ENCODE measurements at regions not wholly inside any gene's neighbourhood (a gene's known extent, or its start where the extent isn't known, plus 50 kb on each side); places are given as distances from the start of the nearest gene placed in this dataset.

GRCh38 chr2:198973181-198973580 lies 484.6 kb downstream of the SATB2 start (continued):
- no peak for TF ChIP-seq KAT7 (CRISPR knock-in tag; IDR thresholded peaks at IDR 0.05; ENCODE audit: borderline replicate concordance)
- no peak for TF ChIP-seq CTCF (IDR thresholded peaks at IDR 0.05)
- TF ChIP-seq AR (CRISPR knock-in tag; IDR thresholded peaks at IDR 0.05), result no peak
- no peak for TF ChIP-seq STAT6 (CRISPR knock-in tag; conservative IDR thresholded peaks at IDR 0.05; ENCODE audit: low read depth)
- no peak for TF ChIP-seq ZNF396 (CRISPR knock-in tag; IDR thresholded peaks at IDR 0.05; ENCODE audit: borderline replicate concordance)

GRCh38 chr2:198968545-198968944 lies 489.2 kb downstream of the SATB2 start:
- ATAC-seq, result no peak
- Mint-ChIP-seq H3K4me1 (peaks cover 6% of the 10 kb centered on the region), H3K36me3 (no peaks in the 10 kb centered on the region), H3K9me3 (peaks cover under 1% of the 10 kb centered on the region; the same call in 1 of the 2 replicates), H3K4me3 (no peak overlapping the region), H3K27ac (no peak overlapping the region), H3K27me3 (ENCODE audit: low read depth) (no peaks in the 10 kb centered on the region)
- TF ChIP-seq NR3C1 (CRISPR knock-in tag; conservative IDR thresholded peaks at IDR 0.05; ENCODE audit: low read depth) (no peak), JAZF1 (CRISPR knock-in tag; IDR thresholded peaks at IDR 0.05) (no peak), ATF1 (CRISPR knock-in tag; IDR thresholded peaks at IDR 0.05) (no peak), PRDM15 (CRISPR knock-in tag; IDR thresholded peaks at IDR 0.05) (no peak), SP1 (CRISPR knock-in tag; conservative IDR thresholded peaks at IDR 0.05) (no peak), ELF4 (CRISPR knock-in tag; IDR thresholded peaks at IDR 0.05; ENCODE audit: low read depth) (no peak), MLX (CRISPR knock-in tag; IDR thresholded peaks at IDR 0.05) (no peak), ATF2 (CRISPR knock-in tag; IDR thresholded peaks at IDR 0.05; ENCODE audit: borderline replicate concordance, low read depth) (no peak), ETV6 (CRISPR knock-in tag; IDR thresholded peaks at IDR 0.05) (no peak), CREB1 (CRISPR knock-in tag; IDR thresholded peaks at IDR 0.05) (no peak), ZNF425 (CRISPR knock-in tag; conservative IDR thresholded peaks at IDR 0.05) (no peak), GTF2I (CRISPR knock-in tag; conservative IDR thresholded peaks at IDR 0.05) (no peak)
- DNase-seq (ENCODE audit: low spot score), result no peak
- ChIA-PET POLR2A (no interaction called here), CTCF (no interaction called here)

Measured in WTC11 (cell line).